Neutrophil (primary cell): ENCODE measurements at regions not wholly inside any gene's neighbourhood (a gene's known extent, or its start where the extent isn't known, plus 50 kb on each side); places are given as distances from the start of the nearest gene placed in this dataset.

Experiments
- H3K27ac ChIP-seq: fragments of 200-600 bp; sonication (generic); 2 replicates; pipeline ENCODE4 v1.5.1; 2016; ENCODE audit warnings: mild to moderate bottlenecking, moderate library complexity
- H3K27me3 ChIP-seq: fragments of 200-600 bp; sonication (generic); 2 replicates; pipeline ENCODE4 v1.6.0; 2016; ENCODE audit warnings: mild to moderate bottlenecking
- H3K36me3 ChIP-seq: fragments of 200-600 bp; sonication (generic); 2 replicates; pipeline ENCODE4 v1.5.1; 2017
- H3K4me1 ChIP-seq, 2 experiments: fragments of 200-600 bp in 1 of 2; sonication (generic) in 1 of 2; 1 replicate in 1 of 2; 2 replicates in 1 of 2; pipeline versions ENCODE4 v1.5.1 to v1.6.1; 2013 to 2016; ENCODE audit warnings: low read depth in 1 of 2, low read length in 1 of 2, mild to moderate bottlenecking in 1 of 2, moderate library complexity in 1 of 2; ENCODE audit not compliant: control insufficient read depth in 1 of 2, insufficient read depth in 1 of 2
- H3K4me3 ChIP-seq, 2 experiments: fragments of 200-600 bp in 1 of 2; sonication (generic) in 1 of 2; 1 replicate in 1 of 2; 2 replicates in 1 of 2; pipeline ENCODE4 v1.5.1; 2013 to 2016; ENCODE audit warnings: low read depth in 1 of 2, low read length in 1 of 2, mild to moderate bottlenecking in 1 of 2, moderate library complexity in 1 of 2
- H3K9me3 ChIP-seq: fragments of 200-600 bp; sonication (generic); 2 replicates; pipeline ENCODE4 v1.5.1; 2016
- TF ChIP-seq, protein P1 (sequence below): fragments of 200-600 bp; sonication (generic); IDR thresholded peaks from 2 replicates; pipeline ENCODE4 v1.5.1; 2016; ENCODE audit warnings: antibody characterized with exemption

DNA sequence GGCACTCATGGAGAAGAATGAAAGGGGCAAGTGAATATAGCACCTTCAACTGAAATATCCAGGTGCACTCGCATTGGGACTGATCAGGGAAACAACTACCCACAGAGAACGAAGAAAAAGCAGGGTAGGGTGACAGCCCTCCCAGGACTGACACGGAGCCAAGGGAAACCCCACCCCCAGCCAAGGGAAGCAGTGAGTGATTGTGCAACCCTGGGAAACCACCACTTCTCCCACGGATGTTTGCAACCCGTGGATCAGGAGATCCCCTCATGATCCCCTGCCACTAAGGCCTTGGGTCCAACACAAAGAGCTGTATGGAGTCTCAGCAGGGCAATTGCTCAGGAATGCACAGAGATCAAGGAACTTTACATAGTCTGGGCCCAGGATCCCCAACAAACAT, 158.5 kb upstream of the HCCS start:
- H3K27me3 ChIP-seq, result no peaks in the 10 kb centered on the region

DNA sequence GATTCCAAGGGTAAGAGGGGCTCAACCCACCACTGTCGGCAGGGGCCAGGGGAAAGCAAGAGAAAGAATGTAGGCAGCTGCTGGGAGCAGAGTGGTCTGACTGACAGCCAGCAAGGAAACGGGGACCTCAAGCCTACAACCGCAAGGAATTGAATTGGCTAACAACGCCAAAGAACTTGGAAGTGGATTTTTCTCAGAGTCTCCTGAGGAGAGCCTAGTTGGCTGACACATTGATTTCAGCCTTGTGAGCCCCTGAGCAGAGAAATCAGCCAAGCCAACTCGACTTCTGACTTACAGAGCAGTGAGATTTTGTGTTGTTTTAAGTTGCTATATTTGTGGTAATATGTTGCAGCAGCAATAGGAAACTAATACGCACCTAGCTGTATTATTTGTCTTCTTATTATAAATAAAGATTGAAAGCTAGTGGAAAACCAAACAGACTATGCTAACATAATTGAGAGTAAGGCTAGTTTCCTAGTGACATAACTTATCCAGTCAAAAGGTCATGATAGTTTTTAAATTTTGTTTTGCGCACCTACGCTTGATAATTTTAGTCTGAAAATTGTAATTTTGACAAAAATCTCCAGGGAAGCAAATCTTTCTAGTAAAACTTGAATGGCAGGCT, 145.8 kb upstream of the HCCS start:
- no peak overlapping the region for H3K27ac ChIP-seq
- H3K9me3 ChIP-seq, result no peaks in the 10 kb centered on the region
- no peaks in the 10 kb centered on the region for H3K4me1 ChIP-seq
- TF ChIP-seq, protein P1, sequence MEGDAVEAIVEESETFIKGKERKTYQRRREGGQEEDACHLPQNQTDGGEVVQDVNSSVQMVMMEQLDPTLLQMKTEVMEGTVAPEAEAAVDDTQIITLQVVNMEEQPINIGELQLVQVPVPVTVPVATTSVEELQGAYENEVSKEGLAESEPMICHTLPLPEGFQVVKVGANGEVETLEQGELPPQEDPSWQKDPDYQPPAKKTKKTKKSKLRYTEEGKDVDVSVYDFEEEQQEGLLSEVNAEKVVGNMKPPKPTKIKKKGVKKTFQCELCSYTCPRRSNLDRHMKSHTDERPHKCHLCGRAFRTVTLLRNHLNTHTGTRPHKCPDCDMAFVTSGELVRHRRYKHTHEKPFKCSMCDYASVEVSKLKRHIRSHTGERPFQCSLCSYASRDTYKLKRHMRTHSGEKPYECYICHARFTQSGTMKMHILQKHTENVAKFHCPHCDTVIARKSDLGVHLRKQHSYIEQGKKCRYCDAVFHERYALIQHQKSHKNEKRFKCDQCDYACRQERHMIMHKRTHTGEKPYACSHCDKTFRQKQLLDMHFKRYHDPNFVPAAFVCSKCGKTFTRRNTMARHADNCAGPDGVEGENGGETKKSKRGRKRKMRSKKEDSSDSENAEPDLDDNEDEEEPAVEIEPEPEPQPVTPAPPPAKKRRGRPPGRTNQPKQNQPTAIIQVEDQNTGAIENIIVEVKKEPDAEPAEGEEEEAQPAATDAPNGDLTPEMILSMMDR, result no peak
- H3K36me3 ChIP-seq, result no peaks in the 10 kb centered on the region
- H3K27me3 ChIP-seq, result no peaks in the 10 kb centered on the region
- no peak overlapping the region for H3K4me3 ChIP-seq

More for the DNA sequence above, 158.5 kb upstream of the HCCS start:
- TF ChIP-seq, protein P1, result no peak
- Histone ChIP-seq H3K4me1 (no peaks in the 10 kb centered on the region), H3K27ac (no peak overlapping the region), H3K4me3 (no peak overlapping the region), H3K36me3 (no peaks in the 10 kb centered on the region), H3K9me3 (no peaks in the 10 kb centered on the region)

DNA sequence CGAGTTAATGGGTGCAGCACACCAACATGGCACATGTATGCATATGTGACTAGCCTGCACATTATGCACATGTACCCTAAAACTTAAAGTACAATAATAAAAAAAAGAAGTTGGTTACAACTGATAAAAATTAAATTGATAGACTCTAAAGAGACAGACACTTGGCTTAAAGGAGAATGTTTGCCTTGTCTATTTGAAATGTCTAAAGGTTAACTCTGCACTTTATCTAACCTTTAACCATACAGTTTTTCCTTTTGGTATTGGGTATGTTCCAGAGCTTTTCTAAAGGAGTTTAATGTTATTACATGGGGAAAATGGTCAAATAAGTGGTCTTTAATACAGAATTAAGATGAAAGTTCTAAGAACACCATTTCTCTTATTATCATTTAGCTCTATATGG, 145.1 kb upstream of the HCCS start:
- H3K27me3 ChIP-seq, result no peaks in the 10 kb centered on the region
- H3K9me3 ChIP-seq, result no peaks in the 10 kb centered on the region
- no peak overlapping the region for H3K4me3 ChIP-seq
- TF ChIP-seq, protein P1, result no peak
- H3K36me3 ChIP-seq, result no peaks in the 10 kb centered on the region
- H3K4me1 ChIP-seq, result no peaks in the 10 kb centered on the region
- H3K27ac ChIP-seq, result no peak overlapping the region

DNA sequence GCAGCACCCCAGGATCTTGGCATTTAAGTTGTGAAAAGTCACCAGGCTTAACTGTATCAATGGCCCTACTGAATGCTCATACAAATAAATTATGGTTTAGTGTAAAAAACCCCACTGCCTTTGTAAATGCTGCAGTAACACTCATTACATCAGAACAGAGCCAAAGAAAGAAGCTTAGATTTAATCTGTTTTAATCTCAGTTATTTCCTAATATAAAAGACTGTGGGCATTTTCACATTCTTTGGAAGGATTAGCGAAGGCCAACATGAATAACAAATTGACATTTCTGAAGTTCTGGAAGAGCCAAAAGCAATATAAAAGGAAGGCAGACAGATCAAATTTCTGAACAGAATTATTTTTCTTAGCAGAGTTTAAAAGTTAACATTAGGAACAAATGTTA, 140.0 kb upstream of the HCCS start:
- H3K36me3 ChIP-seq, result no peaks in the 10 kb centered on the region
- H3K27ac ChIP-seq, result no peak overlapping the region
- TF ChIP-seq, protein P1, result no peak
- no peaks in the 10 kb centered on the region for H3K9me3 ChIP-seq
- no peaks in the 10 kb centered on the region for H3K27me3 ChIP-seq
- no peaks in the 10 kb centered on the region for H3K4me1 ChIP-seq
- H3K4me3 ChIP-seq, result no peak overlapping the region

DNA sequence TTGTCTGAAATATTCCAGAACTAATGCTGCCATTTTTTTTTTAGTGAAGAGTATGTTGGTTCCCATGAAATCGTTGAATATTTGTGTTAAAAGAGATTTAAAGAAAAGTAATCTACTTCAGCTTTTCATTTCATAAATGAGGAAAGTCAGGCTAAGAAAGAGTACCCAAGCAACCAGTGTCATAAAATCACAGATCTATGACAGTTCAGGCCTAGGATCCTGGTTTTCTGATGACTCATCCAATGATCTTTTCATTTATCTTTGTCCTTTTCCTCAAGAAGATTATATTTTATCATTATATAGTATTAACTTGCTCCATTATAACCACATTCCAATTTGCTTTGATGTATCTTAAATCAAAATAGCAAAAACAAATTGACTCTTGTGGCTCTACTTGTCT, 139.4 kb upstream of the HCCS start:
- Histone ChIP-seq H3K27ac (no peak overlapping the region), H3K36me3 (no peaks in the 10 kb centered on the region), H3K4me1 (no peaks in the 10 kb centered on the region), H3K9me3 (no peaks in the 10 kb centered on the region), H3K4me3 (no peak overlapping the region), H3K27me3 (no peaks in the 10 kb centered on the region)
- TF ChIP-seq, protein P1, result no peak

DNA sequence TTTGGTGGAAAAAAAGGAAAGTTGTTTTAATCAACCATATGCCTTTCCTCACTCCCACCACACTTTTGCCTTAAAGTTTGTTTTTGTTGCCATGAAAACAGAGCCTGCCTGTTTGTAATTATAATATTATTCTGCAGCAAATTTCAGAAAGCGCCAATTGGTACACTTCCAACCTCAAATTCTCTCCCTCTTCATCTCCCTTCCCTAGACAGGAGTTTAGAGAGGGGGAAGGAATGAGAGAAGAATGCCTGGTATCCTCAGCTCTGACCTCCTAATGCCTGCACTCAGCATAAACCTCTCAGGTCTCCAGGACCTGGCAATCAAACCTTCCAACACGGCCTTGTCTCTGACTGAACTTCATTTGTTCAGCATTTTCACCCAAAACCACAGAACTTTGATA, 138.4 kb upstream of the HCCS start:
- no peaks in the 10 kb centered on the region for H3K36me3 ChIP-seq
- no peak overlapping the region for H3K4me3 ChIP-seq
- TF ChIP-seq, protein P1, result no peak
- no peak overlapping the region for H3K27ac ChIP-seq
- no peaks in the 10 kb centered on the region for H3K27me3 ChIP-seq
- no peaks in the 10 kb centered on the region for H3K4me1 ChIP-seq
- H3K9me3 ChIP-seq, result no peaks in the 10 kb centered on the region
